ENCODE measurements at regions not wholly inside any gene's neighbourhood (a gene's known extent, or its start where the extent isn't known, plus 50 kb on each side); places are given as distances from the start of the nearest gene placed in this dataset.

DNA sequence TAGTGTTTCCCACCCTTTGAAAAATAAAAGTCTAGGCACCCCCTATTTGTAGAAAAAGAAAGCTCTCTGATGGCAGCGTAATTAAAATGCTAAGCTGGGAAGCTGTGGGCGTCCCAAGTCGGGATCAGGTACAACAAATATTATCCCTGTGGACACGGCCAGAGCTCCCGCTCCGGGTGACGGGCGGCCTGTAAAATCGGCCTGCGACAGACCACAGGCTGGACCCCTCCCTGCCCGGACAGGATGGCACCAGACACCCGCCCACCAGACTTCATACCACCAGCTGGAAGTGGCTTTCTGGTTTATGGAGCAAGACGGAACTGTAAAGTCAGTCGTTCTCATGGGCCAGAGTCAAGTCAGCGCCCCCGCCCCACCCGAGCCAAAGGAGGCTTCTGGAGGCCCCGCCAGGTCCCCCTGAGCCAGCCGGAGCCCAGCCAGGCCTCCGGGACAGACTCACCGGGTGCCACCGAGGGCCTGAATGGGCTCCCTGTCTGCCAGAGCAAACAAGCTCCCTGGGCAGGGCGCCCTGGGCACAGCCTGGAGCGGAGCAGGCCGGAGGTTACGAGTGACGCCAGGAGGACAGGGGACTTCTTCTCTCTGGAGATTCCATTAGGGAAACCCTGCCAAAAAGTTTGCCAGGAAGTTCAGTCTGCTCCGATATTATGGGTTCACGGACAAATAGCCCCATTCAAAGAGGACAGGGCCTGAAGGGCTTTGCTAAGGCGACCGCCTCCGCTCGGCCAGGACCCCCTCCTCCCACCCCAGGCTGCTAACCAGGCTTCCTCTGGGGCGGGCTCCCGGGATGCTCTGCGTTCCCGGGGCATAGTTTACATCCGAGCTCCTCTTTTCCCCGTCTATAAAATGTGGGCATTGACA is 173.7 kb downstream of the ERCC6L2 start:
- peak; percentile 84 to 91 (median 88) for DNase-seq
- intact Hi-C loops (cut with DNase I), result no loop called here
- Histone ChIP-seq H3K4me3 (no peak overlapping the region), H3K27ac (peak overlapping the region; percentile 93 to 98 (median 96)), H3K4me1 (peaks cover 40% of the 10 kb centered on the region), H3K9me3 (no peaks in the 10 kb centered on the region), H3K27me3 (no peaks in the 10 kb centered on the region), H3K36me3 (replicated peaks in 1 of 2; ENCODE audit: insufficient read depth in 1 of 2, low read depth in 2 of 2) (no peaks in the 10 kb centered on the region)
- ATAC-seq, result peak; percentile 84
- TF ChIP-seq POLR2A (IDR thresholded peaks at IDR 0.05), result peak; percentile 5 to 63 (median 59)
- TF ChIP-seq, protein P1, sequence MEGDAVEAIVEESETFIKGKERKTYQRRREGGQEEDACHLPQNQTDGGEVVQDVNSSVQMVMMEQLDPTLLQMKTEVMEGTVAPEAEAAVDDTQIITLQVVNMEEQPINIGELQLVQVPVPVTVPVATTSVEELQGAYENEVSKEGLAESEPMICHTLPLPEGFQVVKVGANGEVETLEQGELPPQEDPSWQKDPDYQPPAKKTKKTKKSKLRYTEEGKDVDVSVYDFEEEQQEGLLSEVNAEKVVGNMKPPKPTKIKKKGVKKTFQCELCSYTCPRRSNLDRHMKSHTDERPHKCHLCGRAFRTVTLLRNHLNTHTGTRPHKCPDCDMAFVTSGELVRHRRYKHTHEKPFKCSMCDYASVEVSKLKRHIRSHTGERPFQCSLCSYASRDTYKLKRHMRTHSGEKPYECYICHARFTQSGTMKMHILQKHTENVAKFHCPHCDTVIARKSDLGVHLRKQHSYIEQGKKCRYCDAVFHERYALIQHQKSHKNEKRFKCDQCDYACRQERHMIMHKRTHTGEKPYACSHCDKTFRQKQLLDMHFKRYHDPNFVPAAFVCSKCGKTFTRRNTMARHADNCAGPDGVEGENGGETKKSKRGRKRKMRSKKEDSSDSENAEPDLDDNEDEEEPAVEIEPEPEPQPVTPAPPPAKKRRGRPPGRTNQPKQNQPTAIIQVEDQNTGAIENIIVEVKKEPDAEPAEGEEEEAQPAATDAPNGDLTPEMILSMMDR (IDR thresholded peaks at IDR 0.05), result no peak
- 33 to 41% methylated on average over 22 to 34 of the region's 39 CpGs for WGBS, 2 donors

- no peaks in the 10 kb centered on the region for H3K9me3 ChIP-seq
- DNase-seq, result peak; percentile 57 to 78 (median 65)
- peak overlapping the region; percentile 93 to 98 (median 96) for H3K27ac ChIP-seq
- intact Hi-C loops (cut with DNase I), result no loop called here
- H3K36me3 ChIP-seq (replicated peaks in 1 of 2; ENCODE audit: insufficient read depth in 1 of 2, low read depth in 2 of 2), result no peaks in the 10 kb centered on the region
- WGBS, 2 donors, result 11% methylated on average over 21 to 24 of the region's 24 CpGs
- H3K4me1 ChIP-seq, result peaks cover 40% of the 10 kb centered on the region
- ATAC-seq, result peak; percentile 76
- TF ChIP-seq, protein P1 (IDR thresholded peaks at IDR 0.05), result no peak
- TF ChIP-seq POLR2A (IDR thresholded peaks at IDR 0.05), result peak; percentile 13 to 73 (median 65)
- H3K27me3 ChIP-seq, result no peaks in the 10 kb centered on the region
- H3K4me3 ChIP-seq, result no peak overlapping the region
These were observed 172.8 kb downstream of the ERCC6L2 start for GRCh38 chr9:96048104-96048955.

DNA sequence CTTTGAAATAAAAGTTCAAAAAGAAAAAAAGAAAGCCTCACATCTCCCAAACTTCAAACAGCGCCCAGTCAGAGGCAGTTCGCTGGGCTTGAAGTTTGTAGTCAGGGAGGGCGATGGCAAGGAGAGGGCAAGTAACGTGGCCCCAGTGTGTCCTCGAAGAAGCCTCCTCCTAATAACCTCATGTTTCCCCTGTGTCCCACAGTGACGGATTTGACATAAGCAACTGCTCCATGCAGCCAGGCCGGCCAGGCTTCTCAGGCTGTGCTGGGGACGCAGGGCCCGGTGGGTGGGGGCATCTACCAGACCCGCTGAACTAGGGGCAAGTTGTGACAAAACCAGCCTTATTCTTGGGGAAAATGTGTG is 172.2 kb downstream of the ERCC6L2 start:
- Histone ChIP-seq H3K27ac (peak overlapping the region in 3 of 4 donors; percentile 93 to 98 (median 96)), H3K4me3 (no peak overlapping the region), H3K9me3 (no peaks in the 10 kb centered on the region), H3K36me3 (replicated peaks in 1 of 2; ENCODE audit: insufficient read depth in 1 of 2, low read depth in 2 of 2) (no peaks in the 10 kb centered on the region), H3K27me3 (no peaks in the 10 kb centered on the region), H3K4me1 (peaks cover 36% of the 10 kb centered on the region)
- intact Hi-C loops (cut with DNase I), result no loop called here
- TF ChIP-seq, protein P1 (IDR thresholded peaks at IDR 0.05), result no peak
- no peak for TF ChIP-seq POLR2A (IDR thresholded peaks at IDR 0.05)
- ATAC-seq (no peak), DNase-seq (no peak)
- 63 to 71% methylated on average over 10 of the region's 10 CpGs for WGBS, 2 donors

- no peak for TF ChIP-seq POLR2A (IDR thresholded peaks at IDR 0.05)
- TF ChIP-seq, protein P1 (IDR thresholded peaks at IDR 0.05), result no peak
- Histone ChIP-seq H3K27ac (peak overlapping the region in 3 of 4 donors; percentile 93 to 98 (median 96)), H3K4me1 (peaks cover 40% of the 10 kb centered on the region), H3K4me3 (no peak overlapping the region), H3K9me3 (no peaks in the 10 kb centered on the region), H3K36me3 (replicated peaks in 1 of 2; ENCODE audit: insufficient read depth in 1 of 2, low read depth in 2 of 2) (no peaks in the 10 kb centered on the region), H3K27me3 (no peaks in the 10 kb centered on the region)
- WGBS, 2 donors, result 95 to 96% methylated on average over 16 of the region's 16 CpGs
- no peak for DNase-seq
- intact Hi-C loops (cut with DNase I), result no loop called here
- no peak for ATAC-seq
These were observed 171.7 kb downstream of the ERCC6L2 start for GRCh38 chr9:96047116-96047639.

All from body of pancreas (tissue), 4 donors.